ENCODE measurements at regions not wholly inside any gene's neighbourhood (a gene's known extent, or its start where the extent isn't known, plus 50 kb on each side); places are given as distances from the start of the nearest gene placed in this dataset.
"Not testable (repeated sequence)": the region's sequence is repeated elsewhere in the genome, so short reads cannot be mapped to it uniquely, and the experiment has no call there.

GRCh38 chr1:238727670-238728069, 658.7 kb upstream of the CHRM3 start:
- no peak for DNase-seq

DNA sequence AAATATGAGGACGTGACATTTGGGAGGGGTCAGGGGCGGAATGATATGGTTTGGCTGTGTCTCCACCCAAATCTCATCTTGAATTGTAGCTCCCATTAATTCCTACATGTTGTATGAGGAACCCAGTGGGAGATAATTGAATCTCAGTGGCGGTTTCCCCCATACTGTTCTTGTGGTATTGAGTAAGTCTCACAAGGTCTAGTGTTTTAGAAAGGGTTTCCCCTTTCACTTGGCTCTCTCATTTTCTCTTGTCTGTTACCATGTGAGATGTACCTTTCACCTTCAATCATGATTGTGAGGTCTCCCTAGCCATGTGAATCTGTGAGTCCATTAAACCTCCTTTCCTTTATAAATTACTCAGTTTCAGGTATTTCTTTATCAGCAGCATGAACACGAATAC, 663.6 kb upstream of the CHRM3 start:
- no peak for DNase-seq

- DNase-seq: no peak
These were observed 675.7 kb upstream of the CHRM3 start for GRCh38 chr1:238710697-238711096.

DNA sequence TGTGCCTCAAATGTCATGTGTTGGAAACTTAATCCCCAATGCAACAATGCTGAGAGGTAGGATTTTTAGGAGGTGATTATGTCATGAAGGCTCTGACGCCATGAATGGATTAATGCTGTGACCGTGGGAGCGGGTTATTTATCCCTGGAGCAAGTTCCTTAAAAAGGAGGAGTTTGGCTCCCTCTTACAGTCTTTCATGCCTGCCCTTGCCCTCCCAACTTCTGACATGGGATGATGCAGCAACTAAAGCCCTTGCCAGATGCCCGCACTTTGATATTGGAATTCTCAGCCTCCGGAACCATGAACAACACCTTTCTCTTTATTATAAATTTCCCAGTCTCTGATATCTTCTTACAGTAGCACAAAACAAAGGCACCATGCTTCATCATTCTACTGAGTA, 685.3 kb upstream of the CHRM3 start:
- DNase-seq: no peak

- no peak for DNase-seq
These were observed 696.0 kb upstream of the CHRM3 start for GRCh38 chr1:238690415-238690814.

DNA sequence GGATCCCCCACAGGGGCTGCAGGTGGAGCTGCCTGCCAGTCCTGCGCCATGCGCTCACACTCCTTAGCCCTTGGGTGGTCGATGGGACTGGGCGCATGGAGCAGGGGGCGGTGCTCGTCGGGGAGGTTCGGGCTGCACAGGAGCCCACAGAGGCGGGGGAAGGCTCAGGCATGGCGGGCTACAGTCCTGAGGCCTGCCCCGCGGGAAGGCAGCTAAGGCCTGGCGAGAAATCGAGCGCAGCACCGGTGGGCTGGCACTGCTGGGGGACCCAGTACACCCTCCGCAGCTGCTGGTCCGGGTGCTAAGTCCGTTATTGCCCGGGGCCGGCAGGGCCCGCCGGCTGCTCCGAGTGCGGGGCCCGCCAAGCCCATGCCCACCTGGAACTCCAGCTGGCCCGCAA, 701.8 kb upstream of the CHRM3 start:
- DNase-seq: not testable (repeated sequence)

DNA sequence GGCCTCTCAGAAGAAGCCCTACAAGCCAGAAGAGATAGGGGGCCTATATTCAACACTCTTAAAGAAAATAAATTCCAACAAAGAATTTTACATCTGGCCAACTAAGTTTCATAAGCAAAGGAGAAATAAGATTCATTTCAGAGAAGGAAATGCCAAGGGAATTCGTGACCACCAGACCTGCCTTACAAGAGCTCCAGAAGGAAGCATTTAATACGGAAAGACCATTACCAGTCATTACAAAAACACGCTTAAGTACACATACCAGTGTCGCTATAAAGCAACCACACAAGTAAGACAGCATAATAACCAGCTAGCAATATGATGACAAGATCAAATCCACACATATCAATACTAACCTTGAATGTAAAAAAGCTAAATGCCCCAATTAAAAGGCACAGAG, 704.9 kb upstream of the CHRM3 start:
- no peak for DNase-seq

- DNase-seq: no peak
These were observed 705.3 kb upstream of the CHRM3 start for GRCh38 chr1:238681021-238681420.

- no peak for DNase-seq
These were observed 708.8 kb upstream of the CHRM3 start for GRCh38 chr1:238677567-238677966.

- no peak for DNase-seq
These were observed 711.1 kb upstream of the CHRM3 start for GRCh38 chr1:238675221-238675620.

DNA sequence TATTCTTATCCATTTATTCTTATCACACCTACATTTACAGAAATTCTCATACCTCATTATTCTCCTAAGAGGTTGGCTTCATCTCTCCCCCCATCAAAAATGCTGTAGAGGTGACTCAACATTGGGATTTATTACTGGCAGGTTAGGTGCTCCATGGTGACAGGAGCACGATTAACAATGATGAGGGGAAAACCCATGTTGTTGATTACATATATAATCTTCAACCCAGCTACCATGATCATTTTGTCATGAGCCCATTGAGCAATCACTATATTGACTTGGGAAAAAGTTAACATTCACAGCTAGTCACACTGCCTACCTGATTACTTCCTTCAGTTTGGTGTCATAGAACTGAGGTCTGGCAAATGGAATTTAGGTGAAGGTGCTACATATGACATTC, 712.1 kb upstream of the CHRM3 start:
- DNase-seq: no peak

- no peak for DNase-seq
These were observed 712.8 kb upstream of the CHRM3 start for GRCh38 chr1:238673561-238673960.

- no peak for DNase-seq
These were observed 713.6 kb upstream of the CHRM3 start for GRCh38 chr1:238672806-238673205.

DNA sequence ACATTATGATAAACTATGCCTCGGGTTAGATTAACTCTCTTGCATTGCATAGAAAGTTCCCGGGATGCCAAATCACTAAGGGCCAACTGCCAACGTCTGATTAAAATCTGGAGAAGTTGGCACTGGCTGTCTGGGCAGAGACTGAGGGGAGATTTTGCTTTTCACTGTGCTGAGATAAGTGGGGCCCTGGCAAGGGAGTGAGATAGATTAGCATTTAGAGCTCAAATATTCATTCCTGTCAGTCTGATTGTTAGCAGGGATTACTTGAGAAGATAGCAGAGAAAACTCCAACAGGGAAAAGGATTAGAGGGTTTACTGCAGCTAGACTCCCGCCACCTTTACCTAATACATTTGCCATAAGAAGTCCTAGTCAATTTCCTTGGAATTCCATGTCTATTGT, 714.1 kb upstream of the CHRM3 start:
- DNase-seq: no peak

DNA sequence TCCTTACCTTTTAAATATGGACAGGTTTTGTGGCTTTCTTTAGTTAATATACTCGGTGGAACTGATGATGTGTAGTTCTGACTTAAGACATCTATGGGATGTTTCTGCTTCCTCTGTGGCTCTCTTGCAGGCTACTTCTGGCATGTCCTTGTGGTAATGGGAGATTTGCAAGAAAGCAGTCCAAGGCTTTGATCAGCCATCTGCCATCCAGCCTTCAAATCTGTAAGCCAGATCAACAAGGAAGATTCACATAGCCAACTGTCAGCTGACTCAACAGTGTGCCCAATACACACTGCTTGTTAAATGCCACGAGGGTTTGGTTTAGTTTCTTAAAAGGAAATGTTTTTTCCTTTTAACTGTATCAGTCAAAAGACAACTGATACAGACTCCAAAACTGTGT, 722.2 kb upstream of the CHRM3 start:
- no peak for DNase-seq

DNA sequence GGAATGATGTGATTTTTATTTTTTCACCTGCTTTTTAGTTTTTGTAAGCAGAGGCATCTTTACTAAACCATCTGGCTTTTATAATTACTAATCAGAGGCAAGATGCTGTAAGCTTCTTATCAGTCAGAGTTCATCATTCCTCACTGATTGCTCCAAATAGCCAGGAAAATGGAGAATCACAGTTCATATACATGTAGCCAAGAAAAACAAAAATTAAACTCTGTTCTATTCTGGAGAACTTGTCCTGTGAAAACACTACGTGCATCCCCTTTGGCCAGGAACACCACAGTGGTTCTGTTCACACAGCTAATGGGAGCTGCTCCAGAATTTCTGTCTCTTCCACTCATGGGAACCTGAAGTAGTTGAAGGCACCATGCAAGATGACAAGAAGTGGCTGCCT, 725.5 kb upstream of the CHRM3 start:
- no peak for DNase-seq

GRCh38 chr1:238658763-238659162, 727.6 kb upstream of the CHRM3 start:
- DNase-seq: peak; percentile 17

GRCh38 chr1:238653693-238654321, 732.6 kb upstream of the CHRM3 start:
- DNase-seq: peak; percentile 17

- DNase-seq: peak; percentile 58
These were observed 733.9 kb upstream of the CHRM3 start for GRCh38 chr1:238652346-238652968.

- DNase-seq: no peak
These were observed 737.2 kb upstream of the CHRM3 start for GRCh38 chr1:238649200-238649599.

GRCh38 chr1:238648751-238649150, 737.6 kb upstream of the CHRM3 start:
- no peak for DNase-seq

- no peak for DNase-seq
These were observed 738.1 kb upstream of the CHRM3 start for GRCh38 chr1:238648296-238648695.

GRCh38 chr1:238647877-238648276, 738.5 kb upstream of the CHRM3 start:
- DNase-seq: peak; percentile 95

DNA sequence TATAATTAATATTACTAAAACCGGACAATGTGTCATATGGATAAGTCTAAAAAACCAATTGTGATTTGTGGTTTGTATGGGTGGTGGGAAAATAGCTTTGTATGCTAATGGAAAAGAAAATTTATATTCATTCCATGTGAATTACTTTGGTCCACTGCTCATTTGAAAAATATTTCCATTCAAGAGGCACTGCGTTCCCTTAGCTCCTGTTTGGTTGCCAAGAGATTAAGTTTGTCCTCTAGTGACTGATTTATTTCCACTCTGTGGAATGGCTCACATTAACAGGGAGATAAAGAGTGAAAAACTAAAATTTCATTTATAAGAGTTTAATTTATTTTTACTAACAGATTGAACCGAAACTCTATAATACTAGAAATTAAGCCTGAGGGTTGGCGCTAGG, 744.1 kb upstream of the CHRM3 start:
- DNase-seq: peak; percentile 35

DNA sequence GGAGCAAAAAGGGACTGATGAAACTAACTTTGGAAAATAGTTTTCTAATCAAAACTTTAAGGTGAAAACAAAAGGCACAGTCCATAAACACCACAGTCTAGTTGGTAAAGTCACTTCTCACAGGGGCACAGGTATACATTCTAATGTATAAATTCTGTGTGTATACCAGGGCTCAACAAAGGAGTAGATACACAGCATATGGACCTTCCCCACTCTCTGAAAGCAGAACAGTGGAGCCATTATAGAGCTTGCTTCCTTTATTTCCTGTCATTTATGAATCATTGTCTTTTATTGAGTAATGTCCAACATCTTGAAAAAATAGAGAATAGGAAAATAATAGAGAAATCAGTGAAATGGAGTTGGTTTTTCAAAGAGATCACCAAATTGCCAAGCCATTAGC, 746.5 kb upstream of the CHRM3 start:
- no peak for DNase-seq

Measured in amniotic stem cell (primary cell).